AG10803 (cell line): ENCODE measurements at regions not wholly inside any gene's neighbourhood (a gene's known extent, or its start where the extent isn't known, plus 50 kb on each side); places are given as distances from the start of the nearest gene placed in this dataset.

Experiments used
- DNase-seq: peaks from one replicate; pipeline ENCODE4 v3.0.0; 2010; ENCODE audit warnings: low read depth
- H3K4me3 ChIP-seq: 2 replicates; pipeline ENCODE4 v1.5.1; 2011; ENCODE audit warnings: mild to moderate bottlenecking, low read length, control low read depth
- TF ChIP-seq, protein P1 (sequence below): conservative IDR thresholded peaks from 2 replicates; pipeline ENCODE4 v1.5.1; 2011; ENCODE audit warnings: mild to moderate bottlenecking, low read length, control low read depth, inconsistent platforms

DNA sequence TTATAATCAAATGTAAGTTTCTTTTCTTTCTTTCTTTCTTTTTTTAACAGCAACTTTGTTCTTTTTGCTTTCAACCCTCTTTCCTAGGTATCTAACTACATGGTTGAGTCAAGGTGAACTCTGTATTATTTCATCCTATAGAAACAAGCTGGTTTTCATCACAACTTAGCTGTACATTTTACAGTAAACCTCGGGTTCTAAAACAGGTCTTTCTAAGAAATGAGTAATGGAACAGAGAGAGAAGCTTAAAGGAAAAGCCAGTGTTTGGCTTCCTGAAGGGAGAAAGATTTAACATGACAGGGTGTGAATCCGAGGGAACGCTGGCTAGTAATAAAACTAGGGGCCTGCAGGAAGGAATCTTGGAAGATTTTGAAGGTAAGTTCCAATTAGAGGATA is 143.4 kb upstream of the ITGB1 start:
- TF ChIP-seq, protein P1, sequence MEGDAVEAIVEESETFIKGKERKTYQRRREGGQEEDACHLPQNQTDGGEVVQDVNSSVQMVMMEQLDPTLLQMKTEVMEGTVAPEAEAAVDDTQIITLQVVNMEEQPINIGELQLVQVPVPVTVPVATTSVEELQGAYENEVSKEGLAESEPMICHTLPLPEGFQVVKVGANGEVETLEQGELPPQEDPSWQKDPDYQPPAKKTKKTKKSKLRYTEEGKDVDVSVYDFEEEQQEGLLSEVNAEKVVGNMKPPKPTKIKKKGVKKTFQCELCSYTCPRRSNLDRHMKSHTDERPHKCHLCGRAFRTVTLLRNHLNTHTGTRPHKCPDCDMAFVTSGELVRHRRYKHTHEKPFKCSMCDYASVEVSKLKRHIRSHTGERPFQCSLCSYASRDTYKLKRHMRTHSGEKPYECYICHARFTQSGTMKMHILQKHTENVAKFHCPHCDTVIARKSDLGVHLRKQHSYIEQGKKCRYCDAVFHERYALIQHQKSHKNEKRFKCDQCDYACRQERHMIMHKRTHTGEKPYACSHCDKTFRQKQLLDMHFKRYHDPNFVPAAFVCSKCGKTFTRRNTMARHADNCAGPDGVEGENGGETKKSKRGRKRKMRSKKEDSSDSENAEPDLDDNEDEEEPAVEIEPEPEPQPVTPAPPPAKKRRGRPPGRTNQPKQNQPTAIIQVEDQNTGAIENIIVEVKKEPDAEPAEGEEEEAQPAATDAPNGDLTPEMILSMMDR: no peak
- no peak for DNase-seq
- H3K4me3 ChIP-seq: no peak overlapping the region

DNA sequence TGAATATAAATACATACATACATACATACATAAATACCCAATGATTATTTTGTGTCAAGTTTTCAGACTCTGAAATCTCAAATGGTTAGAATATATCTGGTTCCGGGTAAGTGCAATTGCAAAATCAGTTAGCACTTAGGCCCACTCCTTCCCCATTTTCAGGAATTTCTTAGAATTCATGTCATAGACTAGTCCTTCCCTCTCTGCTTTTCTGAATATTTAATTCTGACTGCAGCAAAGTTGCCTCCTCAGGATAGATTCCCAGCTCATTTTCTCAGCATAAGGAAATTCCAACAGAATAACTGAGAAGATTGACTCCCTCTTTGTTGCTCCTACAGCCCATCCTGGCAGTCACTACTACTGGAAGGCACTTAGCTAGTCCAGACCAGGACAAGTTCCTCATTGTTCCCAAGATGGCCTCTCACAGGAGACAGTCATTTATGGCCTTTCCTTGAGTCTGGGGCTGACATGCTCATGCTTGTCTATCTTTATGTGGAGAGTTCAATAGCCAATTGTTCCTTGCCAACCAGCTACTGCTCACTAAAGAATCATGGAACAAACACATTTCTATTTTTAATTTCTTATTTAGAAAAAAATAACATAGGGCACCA is 142.9 kb upstream of the ITGB1 start:
- DNase-seq: no peak
- H3K4me3 ChIP-seq: no peak overlapping the region
- TF ChIP-seq, protein P1: no peak

DNA sequence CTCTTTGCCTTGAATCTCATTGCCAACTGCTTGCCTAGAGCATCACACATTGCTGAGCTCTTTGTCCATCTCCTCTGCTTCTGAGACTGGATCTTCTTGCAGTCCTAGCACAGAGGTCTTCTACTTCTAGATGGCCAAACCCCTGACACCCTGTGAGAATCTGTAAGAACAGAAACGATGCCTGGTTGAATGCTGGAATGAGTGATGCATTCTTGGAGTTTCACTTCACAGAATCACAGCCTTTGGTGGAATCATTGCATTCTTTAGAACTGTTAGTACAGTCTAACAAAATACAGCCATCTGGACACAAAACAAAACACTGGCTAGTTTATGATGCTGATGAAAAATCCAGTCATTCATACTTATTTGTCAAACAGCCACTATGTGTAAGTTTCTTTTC is 141.7 kb upstream of the ITGB1 start:
- DNase-seq: peak; percentile 92
- no peak overlapping the region for H3K4me3 ChIP-seq
- TF ChIP-seq, protein P1: no peak

DNA sequence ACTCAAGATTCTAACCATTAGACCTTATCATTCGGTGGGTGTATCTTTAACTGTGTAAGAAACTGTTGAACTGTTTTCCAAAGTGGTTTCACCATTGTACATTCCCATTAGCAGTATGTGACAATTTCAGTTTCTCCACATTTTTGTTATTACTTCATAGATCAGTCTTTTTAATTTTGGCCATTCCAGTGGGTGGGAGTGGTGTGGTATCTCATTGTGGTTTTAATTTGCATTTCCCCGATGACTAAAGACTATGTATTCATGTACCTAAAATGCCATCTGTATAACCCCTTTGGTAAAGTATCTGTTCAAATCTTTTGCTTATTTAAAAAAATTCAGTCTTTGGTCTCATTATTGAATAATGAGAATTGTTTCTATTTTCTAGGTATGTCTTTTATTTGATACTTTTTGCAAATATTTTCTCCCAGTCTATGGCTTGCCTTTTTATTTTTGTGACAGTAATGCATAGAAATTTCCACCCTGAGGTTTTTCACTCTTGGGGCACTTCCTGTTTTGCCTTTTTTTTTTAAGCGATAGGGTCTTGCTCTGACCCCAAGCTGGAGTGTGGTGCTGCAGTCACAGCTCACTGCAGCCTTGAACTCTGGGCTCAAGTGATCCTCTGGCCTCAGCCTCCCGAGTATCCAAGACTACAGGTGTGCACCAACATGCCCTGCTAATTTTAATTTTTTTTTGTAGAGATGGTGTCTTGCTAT is 141.1 kb upstream of the ITGB1 start:
- no peak overlapping the region for H3K4me3 ChIP-seq
- TF ChIP-seq, protein P1: no peak
- peak; percentile 71 for DNase-seq

DNA sequence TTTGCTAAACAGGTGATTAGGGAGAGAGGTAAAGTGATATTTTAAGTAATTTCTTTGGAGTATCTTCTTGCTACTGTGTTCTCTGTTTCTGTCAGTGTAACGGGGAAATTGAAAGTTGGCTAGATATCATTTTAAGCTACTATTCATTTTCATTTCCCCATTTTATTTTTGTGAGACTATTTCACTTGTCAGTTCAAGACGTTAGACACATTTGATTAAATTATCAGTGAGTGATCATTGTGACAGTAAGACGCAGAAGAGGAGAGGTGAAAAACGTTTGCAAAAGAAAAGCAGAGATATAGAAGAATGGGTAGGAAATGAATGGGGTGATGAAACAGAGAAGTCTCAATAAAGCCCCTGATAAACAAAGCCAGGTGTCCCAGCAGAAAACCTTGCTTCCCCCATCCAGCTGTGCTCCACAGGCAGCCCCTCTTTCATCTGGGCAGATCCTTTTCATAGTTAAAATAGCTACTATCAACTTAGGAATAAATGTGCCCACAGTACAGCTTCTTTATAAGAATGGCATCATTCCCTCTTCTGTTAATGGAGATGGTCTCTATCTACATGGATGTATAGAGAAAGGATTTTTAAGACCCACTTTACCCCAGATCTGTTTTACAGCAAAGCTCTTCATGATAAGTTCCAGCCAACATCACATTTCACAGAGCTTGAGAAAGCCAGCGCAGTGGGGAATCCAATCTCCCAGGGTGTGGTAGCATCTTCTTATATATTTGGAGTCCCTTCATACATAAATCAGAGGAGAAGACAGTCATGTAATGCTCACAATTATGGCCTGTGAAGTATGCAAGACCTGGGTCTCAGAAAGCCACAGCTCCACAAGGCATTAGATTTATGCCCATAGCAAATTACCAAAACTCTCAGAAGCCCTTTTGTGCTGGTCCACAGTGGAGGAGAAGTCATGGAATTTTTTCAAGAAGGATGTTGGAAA is 138.1 kb upstream of the ITGB1 start:
- no peak overlapping the region for H3K4me3 ChIP-seq
- peak; percentile 27 for DNase-seq

DNA sequence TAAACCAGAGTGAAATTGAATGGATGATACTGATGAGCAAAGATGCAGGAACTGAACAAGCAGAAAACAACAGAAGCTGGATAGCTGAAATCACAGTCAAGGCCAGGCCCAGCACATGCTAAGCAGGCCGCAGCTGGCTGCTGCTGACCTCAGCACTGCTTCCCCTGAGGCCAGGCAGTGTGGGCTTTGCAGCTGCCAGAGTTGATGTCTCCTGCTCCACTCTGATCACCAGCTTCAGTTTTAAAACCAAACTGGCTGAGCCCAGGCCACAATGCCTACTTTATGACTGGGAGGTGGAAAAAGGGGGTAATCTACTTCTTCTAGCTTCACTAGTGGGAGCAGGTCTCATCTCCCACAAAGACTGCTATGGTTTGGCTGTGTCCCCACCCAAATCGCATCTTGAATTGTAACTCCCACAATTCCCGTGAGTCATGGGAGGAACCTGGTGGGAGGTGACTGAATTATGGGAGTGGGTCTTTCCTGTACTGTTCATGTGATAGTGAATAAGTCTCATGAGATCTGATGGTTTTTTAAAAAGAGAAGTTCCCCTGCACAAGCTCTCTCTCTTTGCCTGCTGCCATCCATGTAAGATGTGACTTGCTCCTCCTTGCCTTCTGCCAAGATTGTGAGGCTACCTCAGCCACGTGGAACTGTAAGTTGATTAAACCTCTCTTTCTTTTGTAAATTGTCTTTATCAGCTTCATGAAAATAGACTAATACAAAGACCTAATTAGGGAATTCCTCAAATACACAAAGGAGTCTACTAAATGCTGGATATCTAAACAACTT is 136.4 kb upstream of the ITGB1 start:
- H3K4me3 ChIP-seq: no peak overlapping the region
- TF ChIP-seq, protein P1: no peak
- no peak for DNase-seq

More for the DNA sequence above, 138.1 kb upstream of the ITGB1 start:
- TF ChIP-seq, protein P1: no peak
